ENCODE measurements at regions not wholly inside any gene's neighbourhood (a gene's known extent, or its start where the extent isn't known, plus 50 kb on each side); places are given as distances from the start of the nearest gene placed in this dataset.

GRCh38 chr1:181318022-181318857, 165.1 kb upstream of the CACNA1E start:
- no peaks in the 10 kb centered on the region for H3K36me3 ChIP-seq (replicated peaks; ENCODE audit: insufficient read depth, low read length)
- H3K9me2 ChIP-seq (replicated peaks; ENCODE audit: insufficient read depth, low read length): no peaks in the 10 kb centered on the region
- no peak overlapping the region for H3K4me3 ChIP-seq (ENCODE audit: low read length)
- H3K4me1 ChIP-seq (ENCODE audit: low read length): no peaks in the 10 kb centered on the region
- no peaks in the 10 kb centered on the region for H3K9me3 ChIP-seq (replicated peaks; ENCODE audit: insufficient read depth, low read length)
- no peak overlapping the region for H3K9ac ChIP-seq (ENCODE audit: low read length)
- peaks cover 25% of the 10 kb centered on the region; the same call in 1 of the 2 replicates for H3K27me3 ChIP-seq (replicated peaks; ENCODE audit: insufficient read depth, low read length)
- H3F3A ChIP-seq (ENCODE audit: insufficient read depth, low read length): no peaks in the 10 kb centered on the region
- H2AFZ ChIP-seq (ENCODE audit: low read length): no peak overlapping the region
- no peak overlapping the region for H3K27ac ChIP-seq (ENCODE audit: low read length)
- TF ChIP-seq, protein P1, sequence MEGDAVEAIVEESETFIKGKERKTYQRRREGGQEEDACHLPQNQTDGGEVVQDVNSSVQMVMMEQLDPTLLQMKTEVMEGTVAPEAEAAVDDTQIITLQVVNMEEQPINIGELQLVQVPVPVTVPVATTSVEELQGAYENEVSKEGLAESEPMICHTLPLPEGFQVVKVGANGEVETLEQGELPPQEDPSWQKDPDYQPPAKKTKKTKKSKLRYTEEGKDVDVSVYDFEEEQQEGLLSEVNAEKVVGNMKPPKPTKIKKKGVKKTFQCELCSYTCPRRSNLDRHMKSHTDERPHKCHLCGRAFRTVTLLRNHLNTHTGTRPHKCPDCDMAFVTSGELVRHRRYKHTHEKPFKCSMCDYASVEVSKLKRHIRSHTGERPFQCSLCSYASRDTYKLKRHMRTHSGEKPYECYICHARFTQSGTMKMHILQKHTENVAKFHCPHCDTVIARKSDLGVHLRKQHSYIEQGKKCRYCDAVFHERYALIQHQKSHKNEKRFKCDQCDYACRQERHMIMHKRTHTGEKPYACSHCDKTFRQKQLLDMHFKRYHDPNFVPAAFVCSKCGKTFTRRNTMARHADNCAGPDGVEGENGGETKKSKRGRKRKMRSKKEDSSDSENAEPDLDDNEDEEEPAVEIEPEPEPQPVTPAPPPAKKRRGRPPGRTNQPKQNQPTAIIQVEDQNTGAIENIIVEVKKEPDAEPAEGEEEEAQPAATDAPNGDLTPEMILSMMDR (IDR thresholded peaks at IDR 0.05; ENCODE audit: low read length): no peak
- TF ChIP-seq EZH2phosphoT487 (IDR thresholded peaks at IDR 0.05; ENCODE audit: low read length): no peak
- TF ChIP-seq EZH2 (optimal IDR thresholded peaks at IDR 0.05; ENCODE audit: low read depth, low read length): no peak
- no peaks in the 10 kb centered on the region for H4K20me1 ChIP-seq (ENCODE audit: insufficient read depth, low read length)
- no peak overlapping the region for H3K4me2 ChIP-seq (ENCODE audit: low read depth, low read length)
- DNase-seq: no peak
- H3K79me2 ChIP-seq (ENCODE audit: low read length): no peaks in the 10 kb centered on the region

DNA sequence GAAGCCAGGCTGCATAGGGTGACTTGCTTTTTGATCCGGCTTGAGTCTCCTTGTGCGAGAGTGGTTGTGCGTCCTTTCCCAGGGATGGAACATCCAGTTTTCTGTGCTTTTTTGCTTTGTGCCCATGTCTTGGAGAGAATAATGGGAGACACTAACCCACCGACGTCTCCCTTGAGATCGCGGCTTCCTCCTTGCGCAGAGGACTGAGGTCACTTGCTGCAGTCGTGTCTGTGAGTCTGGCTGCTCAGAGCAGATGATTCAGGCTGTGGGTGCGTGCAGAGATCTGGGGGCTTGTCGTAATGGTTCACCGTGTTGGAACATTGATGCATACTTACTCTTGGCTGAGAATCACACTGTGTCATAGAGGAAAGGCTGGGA, 164.5 kb upstream of the CACNA1E start:
- Histone ChIP-seq H3K9me3 (replicated peaks; ENCODE audit: insufficient read depth, low read length) (no peaks in the 10 kb centered on the region), H3F3A (ENCODE audit: insufficient read depth, low read length) (no peaks in the 10 kb centered on the region), H4K20me1 (ENCODE audit: insufficient read depth, low read length) (no peaks in the 10 kb centered on the region), H2AFZ (ENCODE audit: low read length) (no peak overlapping the region), H3K9ac (ENCODE audit: low read length) (no peak overlapping the region), H3K4me2 (ENCODE audit: low read depth, low read length) (no peak overlapping the region), H3K36me3 (replicated peaks; ENCODE audit: insufficient read depth, low read length) (no peaks in the 10 kb centered on the region), H3K9me2 (replicated peaks; ENCODE audit: insufficient read depth, low read length) (no peaks in the 10 kb centered on the region), H3K4me3 (ENCODE audit: low read length) (no peak overlapping the region), H3K79me2 (ENCODE audit: low read length) (no peaks in the 10 kb centered on the region), H3K4me1 (ENCODE audit: low read length) (no peaks in the 10 kb centered on the region), H3K27me3 (replicated peaks; ENCODE audit: insufficient read depth, low read length) (peaks cover 20% of the 10 kb centered on the region; the same call in 1 of the 2 replicates), H3K27ac (ENCODE audit: low read length) (no peak overlapping the region)
- TF ChIP-seq EZH2phosphoT487 (IDR thresholded peaks at IDR 0.05; ENCODE audit: low read length) (no peak), EZH2 (optimal IDR thresholded peaks at IDR 0.05; ENCODE audit: low read depth, low read length) (no peak)
- TF ChIP-seq, protein P1 (IDR thresholded peaks at IDR 0.05; ENCODE audit: low read length): no peak
- no peak for DNase-seq

- Histone ChIP-seq H3K27me3 (replicated peaks; ENCODE audit: insufficient read depth, low read length) (peaks cover 15% of the 10 kb centered on the region; the same call in 1 of the 2 replicates), H3K4me1 (ENCODE audit: low read length) (no peaks in the 10 kb centered on the region), H3K27ac (ENCODE audit: low read length) (no peak overlapping the region), H3F3A (ENCODE audit: insufficient read depth, low read length) (no peaks in the 10 kb centered on the region), H3K9ac (ENCODE audit: low read length) (no peak overlapping the region), H2AFZ (ENCODE audit: low read length) (no peak overlapping the region), H3K9me2 (replicated peaks; ENCODE audit: insufficient read depth, low read length) (no peaks in the 10 kb centered on the region), H3K4me3 (ENCODE audit: low read length) (no peak overlapping the region), H3K79me2 (ENCODE audit: low read length) (no peaks in the 10 kb centered on the region), H4K20me1 (ENCODE audit: insufficient read depth, low read length) (no peaks in the 10 kb centered on the region), H3K4me2 (ENCODE audit: low read depth, low read length) (no peak overlapping the region), H3K9me3 (replicated peaks; ENCODE audit: insufficient read depth, low read length) (no peaks in the 10 kb centered on the region), H3K36me3 (replicated peaks; ENCODE audit: insufficient read depth, low read length) (no peaks in the 10 kb centered on the region)
- no peak for TF ChIP-seq EZH2 (optimal IDR thresholded peaks at IDR 0.05; ENCODE audit: low read depth, low read length)
- no peak for DNase-seq
These were observed 163.4 kb upstream of the CACNA1E start for GRCh38 chr1:181319907-181320306.

Data from MM.1S (cell line).